Activated CD4-positive, alpha-beta memory T cell treated with anti-CD3 and anti-CD28 coated beads for 36 hours (primary cell): ENCODE measurements at regions not wholly inside any gene's neighbourhood (a gene's known extent, or its start where the extent isn't known, plus 50 kb on each side); places are given as distances from the start of the nearest gene placed in this dataset.

Experiments used
- CTCF ChIA-PET: fragments of 350-600 bp; sonication (Branson Sonifier 250); formaldehyde crosslinking; loops from one replicate; lab custom pipeline; 2021; ENCODE audit warnings: antibody characterized with exemption, inconsistent platforms; lab: Charles Lee
- POLR2A ChIA-PET: fragments of 350-600 bp; sonication (Branson Sonifier 250); formaldehyde crosslinking; loops from one replicate; lab custom pipeline; 2021; ENCODE audit warnings: antibody characterized with exemption; lab: Charles Lee
- DNase-seq: peaks from one replicate; pipeline ENCODE4 v3.0.0-alpha.2; 2020
- H3K27ac Mint-ChIP-seq: one replicate; pipeline ENCODE4 v1.8.0; 2021; ENCODE audit warnings: mixed read lengths
- H3K27me3 Mint-ChIP-seq: one replicate; pipeline ENCODE4 v1.8.0; 2021; ENCODE audit warnings: mixed read lengths
- H3K36me3 Mint-ChIP-seq: one replicate; pipeline ENCODE4 v1.8.0; 2021; ENCODE audit warnings: mixed read lengths
- H3K4me1 Mint-ChIP-seq: one replicate; pipeline ENCODE4 v1.8.0; 2021; ENCODE audit warnings: low read depth, mixed read lengths
- H3K4me3 Mint-ChIP-seq: one replicate; pipeline ENCODE4 v1.8.0; 2021; ENCODE audit warnings: mild to moderate bottlenecking, mixed read lengths
- H3K9me3 Mint-ChIP-seq: one replicate; pipeline ENCODE4 v1.8.0; 2021; ENCODE audit warnings: mixed read lengths
- intact Hi-C: fragments of 100-400 bp; cut with micrococcal nuclease; formaldehyde crosslinking; loops from one replicate; pipeline ENCODE4 v1.15.1; 2023

- H3K36me3 Mint-ChIP-seq: no peaks in the 10 kb centered on the region
- DNase-seq: no peak
- CTCF ChIA-PET: no interaction called here
- no peaks in the 10 kb centered on the region for H3K27me3 Mint-ChIP-seq
- no peak overlapping the region for H3K4me3 Mint-ChIP-seq
- POLR2A ChIA-PET: no interaction called here
- H3K4me1 Mint-ChIP-seq: no peaks in the 10 kb centered on the region
- H3K9me3 Mint-ChIP-seq: no peaks in the 10 kb centered on the region
- no peak overlapping the region for H3K27ac Mint-ChIP-seq
- intact Hi-C loops: no loop called here
These were observed 66.8 kb upstream of the CXCL14 start for GRCh38 chr5:135645336-135646180.

- intact Hi-C loops: no loop called here
- H3K27me3 Mint-ChIP-seq: peaks cover 2% of the 10 kb centered on the region
- POLR2A ChIA-PET: no interaction called here
- H3K27ac Mint-ChIP-seq: no peak overlapping the region
- H3K4me3 Mint-ChIP-seq: no peak overlapping the region
- no peaks in the 10 kb centered on the region for H3K9me3 Mint-ChIP-seq
- H3K36me3 Mint-ChIP-seq: no peaks in the 10 kb centered on the region
- no peaks in the 10 kb centered on the region for H3K4me1 Mint-ChIP-seq
- no peak for DNase-seq
- CTCF ChIA-PET: no interaction called here
These were observed 66.0 kb upstream of the CXCL14 start for GRCh38 chr5:135644816-135645215.

- POLR2A ChIA-PET: no interaction called here
- intact Hi-C loops: no loop called here
- H3K4me3 Mint-ChIP-seq: no peak overlapping the region
- peaks cover 2% of the 10 kb centered on the region for H3K27me3 Mint-ChIP-seq
- no peaks in the 10 kb centered on the region for H3K36me3 Mint-ChIP-seq
- no peaks in the 10 kb centered on the region for H3K4me1 Mint-ChIP-seq
- CTCF ChIA-PET: no interaction called here
- no peak for DNase-seq
- no peaks in the 10 kb centered on the region for H3K9me3 Mint-ChIP-seq
- no peak overlapping the region for H3K27ac Mint-ChIP-seq
These were observed 65.3 kb upstream of the CXCL14 start for GRCh38 chr5:135643881-135644766.

- no peak overlapping the region for H3K27ac Mint-ChIP-seq
- intact Hi-C loops: no loop called here
- no peaks in the 10 kb centered on the region for H3K9me3 Mint-ChIP-seq
- DNase-seq: no peak
- H3K4me3 Mint-ChIP-seq: no peak overlapping the region
- no peaks in the 10 kb centered on the region for H3K4me1 Mint-ChIP-seq
- H3K36me3 Mint-ChIP-seq: no peaks in the 10 kb centered on the region
- POLR2A ChIA-PET: no interaction called here
- CTCF ChIA-PET: no interaction called here
- peaks cover 2% of the 10 kb centered on the region for H3K27me3 Mint-ChIP-seq
These were observed 64.1 kb upstream of the CXCL14 start for GRCh38 chr5:135642934-135643333.

- CTCF ChIA-PET: no interaction called here
- H3K27me3 Mint-ChIP-seq: peaks cover 2% of the 10 kb centered on the region
- no peak overlapping the region for H3K4me3 Mint-ChIP-seq
- POLR2A ChIA-PET: no interaction called here
- no peaks in the 10 kb centered on the region for H3K9me3 Mint-ChIP-seq
- DNase-seq: no peak
- intact Hi-C loops: no loop called here
- no peaks in the 10 kb centered on the region for H3K4me1 Mint-ChIP-seq
- H3K27ac Mint-ChIP-seq: no peak overlapping the region
- no peaks in the 10 kb centered on the region for H3K36me3 Mint-ChIP-seq
These were observed 63.7 kb upstream of the CXCL14 start for GRCh38 chr5:135642488-135642870.

- peaks cover 2% of the 10 kb centered on the region for H3K27me3 Mint-ChIP-seq
- CTCF ChIA-PET: no interaction called here
These were observed 63.1 kb upstream of the CXCL14 start for GRCh38 chr5:135641734-135642487.

GRCh38 chr5:135641319-135641718 lies 62.5 kb upstream of the CXCL14 start:
- intact Hi-C loops: no loop called here
- no peak overlapping the region for H3K27ac Mint-ChIP-seq
- POLR2A ChIA-PET: no interaction called here
- H3K27me3 Mint-ChIP-seq: peaks cover 2% of the 10 kb centered on the region
- no peak for DNase-seq
- no peaks in the 10 kb centered on the region for H3K9me3 Mint-ChIP-seq
- no peaks in the 10 kb centered on the region for H3K4me1 Mint-ChIP-seq
- no peak overlapping the region for H3K4me3 Mint-ChIP-seq
- H3K36me3 Mint-ChIP-seq: no peaks in the 10 kb centered on the region
- CTCF ChIA-PET: no interaction called here

More at GRCh38 chr5:135641734-135642487, 63.1 kb upstream of the CXCL14 start:
- H3K27ac Mint-ChIP-seq: no peak overlapping the region
- DNase-seq: no peak
- no peaks in the 10 kb centered on the region for H3K4me1 Mint-ChIP-seq
- H3K9me3 Mint-ChIP-seq: no peaks in the 10 kb centered on the region
- no peaks in the 10 kb centered on the region for H3K36me3 Mint-ChIP-seq
- POLR2A ChIA-PET: no interaction called here
- H3K4me3 Mint-ChIP-seq: no peak overlapping the region
- intact Hi-C loops: no loop called here

GRCh38 chr5:135635451-135635850 lies 56.7 kb upstream of the CXCL14 start:
- no peaks in the 10 kb centered on the region for H3K9me3 Mint-ChIP-seq
- ChIA-PET CTCF (no interaction called here), POLR2A (no interaction called here)

GRCh38 chr5:135632798-135633197 lies 54.0 kb upstream of the CXCL14 start:
- Mint-ChIP-seq H3K36me3 (no peaks in the 10 kb centered on the region), H3K4me1 (no peaks in the 10 kb centered on the region), H3K9me3 (no peaks in the 10 kb centered on the region), H3K27me3 (peaks cover 6% of the 10 kb centered on the region), H3K27ac (no peak overlapping the region), H3K4me3 (no peak overlapping the region)
- DNase-seq: no peak
- ChIA-PET POLR2A (no interaction called here), CTCF (no interaction called here)
- intact Hi-C loops: no loop called here

More at GRCh38 chr5:135635451-135635850, 56.7 kb upstream of the CXCL14 start:
- Mint-ChIP-seq H3K36me3 (no peaks in the 10 kb centered on the region), H3K4me1 (no peaks in the 10 kb centered on the region), H3K4me3 (no peak overlapping the region), H3K27ac (no peak overlapping the region), H3K27me3 (peaks cover 8% of the 10 kb centered on the region)
- intact Hi-C loops: no loop called here
- no peak for DNase-seq

- H3K27me3 Mint-ChIP-seq: peaks cover 6% of the 10 kb centered on the region
- intact Hi-C loops: no loop called here
- H3K4me3 Mint-ChIP-seq: no peak overlapping the region
- H3K36me3 Mint-ChIP-seq: no peaks in the 10 kb centered on the region
- no peaks in the 10 kb centered on the region for H3K4me1 Mint-ChIP-seq
- CTCF ChIA-PET: no interaction called here
- POLR2A ChIA-PET: no interaction called here
- DNase-seq: no peak
- H3K9me3 Mint-ChIP-seq: no peaks in the 10 kb centered on the region
- H3K27ac Mint-ChIP-seq: no peak overlapping the region
These were observed 52.6 kb upstream of the CXCL14 start for GRCh38 chr5:135631391-135631790.

- ChIA-PET POLR2A (no interaction called here), CTCF (no interaction called here)
- DNase-seq: no peak
- H3K4me3 Mint-ChIP-seq: no peak overlapping the region
- H3K27me3 Mint-ChIP-seq: peaks cover 3% of the 10 kb centered on the region
- H3K27ac Mint-ChIP-seq: no peak overlapping the region
- H3K36me3 Mint-ChIP-seq: no peaks in the 10 kb centered on the region
- H3K4me1 Mint-ChIP-seq: no peaks in the 10 kb centered on the region
- no peaks in the 10 kb centered on the region for H3K9me3 Mint-ChIP-seq
- intact Hi-C loops: no loop called here
These were observed 50.9 kb upstream of the CXCL14 start for GRCh38 chr5:135629666-135630065.
